Progenitor cell of endocrine pancreas (in vitro differentiated cells): ENCODE measurements at regions not wholly inside any gene's neighbourhood (a gene's known extent, or its start where the extent isn't known, plus 50 kb on each side); places are given as distances from the start of the nearest gene placed in this dataset.

Experiments
- DNase-seq: peaks from one replicate; pipeline ENCODE4 v3.0.0; 2021; ENCODE audit warnings: low spot score; ENCODE audit not compliant: unreplicated experiment
- H3K27ac Mint-ChIP-seq: 2 replicates; pipeline ENCODE4 v1.8.0; 2021; ENCODE audit warnings: mild to moderate bottlenecking, moderate library complexity, mixed read lengths
- H3K27me3 Mint-ChIP-seq: 2 replicates; pipeline ENCODE4 v1.8.0; 2021; ENCODE audit warnings: mixed read lengths
- H3K36me3 Mint-ChIP-seq: 2 replicates; pipeline ENCODE4 v1.8.0; 2022; ENCODE audit warnings: mixed read lengths; ENCODE audit not compliant: insufficient read depth
- H3K4me1 Mint-ChIP-seq: 2 replicates; pipeline ENCODE4 v1.8.0; 2021; ENCODE audit warnings: low read depth, mixed read lengths
- H3K4me3 Mint-ChIP-seq: 2 replicates; pipeline ENCODE4 v1.8.0; 2021; ENCODE audit warnings: low read depth, mild to moderate bottlenecking, moderate library complexity, mixed read lengths
- H3K9me3 Mint-ChIP-seq: 2 replicates; pipeline ENCODE4 v1.8.0; 2021; ENCODE audit warnings: low read depth, mixed read lengths
- TF ChIP-seq, protein P1 (sequence below): fragments of 200-600 bp; sonication (generic); IDR thresholded peaks from one replicate; pipeline ENCODE4 v1.5.0; 2021; ENCODE audit warnings: antibody characterized with exemption, mild to moderate bottlenecking; ENCODE audit not compliant: unreplicated experiment

DNA sequence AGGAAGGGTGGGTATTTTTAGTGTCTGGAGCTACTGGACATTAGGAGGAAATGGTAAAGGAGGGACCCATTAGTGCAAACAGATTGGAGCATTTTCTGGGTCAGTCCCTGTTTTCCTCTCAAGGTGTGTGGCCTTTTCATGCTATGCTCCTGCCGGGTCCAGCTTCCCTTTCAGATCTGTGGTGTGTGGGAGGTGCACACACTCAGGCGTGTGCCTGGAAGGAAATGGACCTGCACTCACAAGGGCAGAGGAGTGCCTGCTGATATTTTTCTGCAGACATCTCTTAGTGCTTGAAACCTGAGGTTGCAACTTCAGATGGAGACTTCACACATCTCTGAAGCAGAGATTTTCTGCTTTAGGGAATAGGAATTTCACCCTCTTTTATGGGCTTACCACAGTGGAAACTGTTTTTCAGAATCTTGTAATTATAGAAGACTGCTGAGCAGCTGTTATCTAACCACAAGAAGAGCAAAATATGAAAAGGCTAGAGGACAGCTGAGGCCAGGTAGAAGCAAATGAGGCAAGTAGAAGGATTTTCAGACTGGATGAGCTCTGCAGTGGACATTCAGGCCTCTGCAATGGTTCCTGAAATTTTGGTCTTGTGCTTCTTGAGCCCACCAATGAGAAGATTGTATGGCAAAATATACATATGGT lies 764.3 kb downstream of the QKI start:
- no peak for DNase-seq
- Mint-ChIP-seq H3K4me1 (no peaks in the 10 kb centered on the region), H3K27ac (no peak overlapping the region), H3K36me3 (no peaks in the 10 kb centered on the region), H3K27me3 (no peaks in the 10 kb centered on the region), H3K9me3 (peaks cover 6% of the 10 kb centered on the region), H3K4me3 (no peak overlapping the region)
- TF ChIP-seq, protein P1, sequence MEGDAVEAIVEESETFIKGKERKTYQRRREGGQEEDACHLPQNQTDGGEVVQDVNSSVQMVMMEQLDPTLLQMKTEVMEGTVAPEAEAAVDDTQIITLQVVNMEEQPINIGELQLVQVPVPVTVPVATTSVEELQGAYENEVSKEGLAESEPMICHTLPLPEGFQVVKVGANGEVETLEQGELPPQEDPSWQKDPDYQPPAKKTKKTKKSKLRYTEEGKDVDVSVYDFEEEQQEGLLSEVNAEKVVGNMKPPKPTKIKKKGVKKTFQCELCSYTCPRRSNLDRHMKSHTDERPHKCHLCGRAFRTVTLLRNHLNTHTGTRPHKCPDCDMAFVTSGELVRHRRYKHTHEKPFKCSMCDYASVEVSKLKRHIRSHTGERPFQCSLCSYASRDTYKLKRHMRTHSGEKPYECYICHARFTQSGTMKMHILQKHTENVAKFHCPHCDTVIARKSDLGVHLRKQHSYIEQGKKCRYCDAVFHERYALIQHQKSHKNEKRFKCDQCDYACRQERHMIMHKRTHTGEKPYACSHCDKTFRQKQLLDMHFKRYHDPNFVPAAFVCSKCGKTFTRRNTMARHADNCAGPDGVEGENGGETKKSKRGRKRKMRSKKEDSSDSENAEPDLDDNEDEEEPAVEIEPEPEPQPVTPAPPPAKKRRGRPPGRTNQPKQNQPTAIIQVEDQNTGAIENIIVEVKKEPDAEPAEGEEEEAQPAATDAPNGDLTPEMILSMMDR = no peak

DNA sequence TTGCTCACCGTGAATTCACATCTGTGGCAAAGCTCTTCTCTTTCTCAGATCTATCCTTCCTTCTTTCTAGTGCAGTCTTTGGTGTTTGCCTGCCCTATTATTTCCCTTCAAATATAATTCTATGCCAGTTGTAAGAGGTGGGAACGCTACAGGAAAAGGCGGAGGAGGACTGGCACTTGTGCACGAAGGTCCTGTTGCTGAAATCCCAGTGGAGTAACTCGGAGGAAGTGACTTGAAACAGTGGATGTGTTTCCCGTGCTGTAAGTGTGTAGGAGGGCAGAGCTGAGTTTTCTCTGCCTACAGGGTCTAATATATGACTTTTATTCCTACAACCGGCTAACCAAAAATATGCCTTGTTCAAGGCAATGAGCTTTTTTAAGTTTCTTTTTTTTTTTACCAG lies 754.8 kb downstream of the QKI start:
- TF ChIP-seq, protein P1 = no peak
- H3K36me3 Mint-ChIP-seq = no peaks in the 10 kb centered on the region
- H3K4me3 Mint-ChIP-seq = no peak overlapping the region
- H3K9me3 Mint-ChIP-seq = peaks cover 1% of the 10 kb centered on the region
- H3K4me1 Mint-ChIP-seq = no peaks in the 10 kb centered on the region
- H3K27me3 Mint-ChIP-seq = peaks cover 3% of the 10 kb centered on the region
- DNase-seq = no peak
- no peak overlapping the region for H3K27ac Mint-ChIP-seq

DNA sequence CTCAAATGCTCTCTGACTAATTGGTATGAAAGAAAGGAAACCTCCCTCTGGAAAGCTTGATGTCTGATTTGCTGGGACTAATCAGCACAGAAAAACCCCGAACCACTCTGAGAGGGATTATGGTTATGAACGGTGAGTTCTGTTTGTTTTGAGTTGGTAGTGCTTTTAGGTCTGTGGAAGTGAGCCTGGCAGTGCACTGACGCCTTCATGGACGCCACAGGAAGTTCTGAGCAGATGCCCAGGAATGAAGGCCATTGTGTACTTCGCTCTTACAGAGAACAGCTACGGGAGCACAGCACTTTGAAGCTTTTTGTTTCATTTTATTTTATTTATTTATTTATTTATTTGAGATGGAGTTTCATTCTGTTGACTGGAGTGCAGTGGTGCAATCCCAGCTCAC lies 754.1 kb downstream of the QKI start:
- Mint-ChIP-seq H3K4me1 (no peaks in the 10 kb centered on the region), H3K9me3 (no peaks in the 10 kb centered on the region), H3K36me3 (no peaks in the 10 kb centered on the region), H3K4me3 (no peak overlapping the region), H3K27me3 (peaks cover 3% of the 10 kb centered on the region), H3K27ac (no peak overlapping the region)
- no peak for DNase-seq
- TF ChIP-seq, protein P1 = no peak

DNA sequence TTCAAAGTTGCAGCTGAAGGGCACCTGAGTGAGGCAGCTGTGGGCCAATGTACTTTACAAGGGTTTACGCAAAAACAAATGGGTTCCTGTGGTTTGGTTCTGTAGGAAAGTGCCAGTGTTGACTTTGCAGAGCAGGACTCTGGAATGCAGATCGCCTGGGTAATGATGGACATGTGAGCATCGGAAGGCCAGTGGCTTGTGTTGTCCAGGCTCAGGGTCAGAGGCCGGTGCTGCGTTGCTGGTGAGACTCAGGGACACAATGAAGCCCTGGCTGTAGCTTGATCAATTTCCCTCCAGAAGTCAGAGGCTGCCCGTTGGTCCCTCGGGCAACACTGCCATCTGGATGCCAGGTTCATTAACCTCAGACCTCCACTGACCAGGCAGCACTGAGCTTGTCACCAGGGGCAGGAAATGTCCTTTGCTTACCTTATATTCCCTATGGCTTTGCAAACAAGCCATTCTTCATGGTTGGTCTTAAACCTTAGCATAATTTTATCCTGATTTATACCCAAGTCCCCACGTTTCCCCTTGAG lies 753.4 kb downstream of the QKI start:
- Mint-ChIP-seq H3K4me3 (no peak overlapping the region), H3K27ac (no peak overlapping the region), H3K4me1 (no peaks in the 10 kb centered on the region), H3K27me3 (peaks cover 3% of the 10 kb centered on the region), H3K9me3 (peaks cover 3% of the 10 kb centered on the region), H3K36me3 (no peaks in the 10 kb centered on the region)
- TF ChIP-seq, protein P1 = no peak
- DNase-seq = no peak

DNA sequence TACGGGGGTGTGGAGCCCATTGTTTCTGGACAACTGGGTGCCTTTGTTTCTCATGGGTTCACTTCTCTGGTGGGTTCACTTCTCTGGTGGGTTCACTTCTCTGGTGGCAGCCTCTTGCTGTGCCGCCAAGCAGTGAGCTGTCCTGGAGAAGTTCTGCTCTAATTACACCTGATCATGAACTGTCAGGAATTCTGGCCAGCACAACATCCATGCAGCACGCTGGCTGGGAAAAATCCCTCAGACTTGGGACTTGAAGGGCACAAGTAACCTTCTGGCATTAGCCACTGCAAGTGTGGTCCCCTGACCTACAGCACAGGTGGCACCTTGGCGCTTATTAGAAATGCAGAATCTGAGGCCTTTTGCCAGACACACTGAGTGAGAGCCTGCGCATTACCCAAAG lies 752.5 kb downstream of the QKI start:
- TF ChIP-seq, protein P1 = no peak
- Mint-ChIP-seq H3K9me3 (peaks cover 8% of the 10 kb centered on the region), H3K4me3 (no peak overlapping the region), H3K27ac (no peak overlapping the region), H3K36me3 (no peaks in the 10 kb centered on the region), H3K4me1 (no peaks in the 10 kb centered on the region), H3K27me3 (peaks cover 3% of the 10 kb centered on the region)
- DNase-seq = no peak
